Astrocyte (in vitro differentiated cells and primary cell): ENCODE measurements at regions not wholly inside any gene's neighbourhood (a gene's known extent, or its start where the extent isn't known, plus 50 kb on each side); places are given as distances from the start of the nearest gene placed in this dataset.

Source experiments
- DNase-seq: peaks from one replicate; pipeline ENCODE4 v3.0.0-alpha.2; 2010; ENCODE audit warnings: low read depth
- FAIRE-seq: peaks from 2 replicates; lab custom pipeline; 2011; peaks lifted over from hg19 to GRCh38; lab: Jason Lieb, UNC
- H2AFZ ChIP-seq: 2 replicates; pipeline ENCODE4 v1.6.0; 2012; ENCODE audit warnings: low read depth, low read length, inconsistent platforms
- H3K27ac ChIP-seq: 2 replicates; pipeline ENCODE4 v1.5.1; 2011; ENCODE audit warnings: low read depth, low read length, inconsistent platforms
- H3K27me3 ChIP-seq: 2 replicates; pipeline ENCODE4 v1.6.0; 2011; ENCODE audit warnings: low read length, inconsistent platforms; ENCODE audit not compliant: insufficient read depth
- H3K36me3 ChIP-seq: 2 replicates; pipeline ENCODE4 v1.5.1; 2011; ENCODE audit warnings: low read length, inconsistent platforms; ENCODE audit not compliant: insufficient read depth
- H3K4me1 ChIP-seq: 2 replicates; pipeline ENCODE4 v1.5.1; 2011; ENCODE audit warnings: low read length, inconsistent platforms; ENCODE audit not compliant: insufficient read depth
- H3K4me2 ChIP-seq: 2 replicates; pipeline ENCODE4 v1.6.0; 2012; ENCODE audit warnings: low read length, inconsistent platforms
- H3K4me3 ChIP-seq: 2 replicates; pipeline ENCODE4 v1.5.1; 2011; ENCODE audit warnings: low read depth, mild to moderate bottlenecking, low read length, inconsistent platforms; ENCODE audit not compliant: insufficient read depth
- H3K79me2 ChIP-seq: 2 replicates; pipeline ENCODE4 v1.6.0; 2012; ENCODE audit warnings: mild to moderate bottlenecking, low read length, inconsistent platforms; ENCODE audit not compliant: insufficient read depth
- H3K9ac ChIP-seq: 2 replicates; pipeline ENCODE4 v1.6.0; 2012; ENCODE audit warnings: mild to moderate bottlenecking, low read length, inconsistent platforms
- H3K9me3 ChIP-seq: 2 replicates; pipeline ENCODE4 v1.5.1; 2012; ENCODE audit warnings: low read depth, mild to moderate bottlenecking, low read length, inconsistent platforms; ENCODE audit not compliant: insufficient read depth
- H4K20me1 ChIP-seq: 2 replicates; pipeline ENCODE4 v1.6.0; 2012; ENCODE audit warnings: low read length, inconsistent platforms; ENCODE audit not compliant: insufficient read depth
- H3K27ac Mint-ChIP-seq: one replicate; pipeline ENCODE4 v1.8.0; 2021; ENCODE audit warnings: mild to moderate bottlenecking, mixed read lengths; ENCODE audit not compliant: unreplicated experiment
- H3K27me3 Mint-ChIP-seq: one replicate; pipeline ENCODE4 v1.8.0; 2021; ENCODE audit warnings: low read depth, mixed read lengths; ENCODE audit not compliant: unreplicated experiment
- H3K36me3 Mint-ChIP-seq: one replicate; pipeline ENCODE4 v1.8.0; 2021; ENCODE audit warnings: low read depth, mixed read lengths; ENCODE audit not compliant: unreplicated experiment
- H3K4me1 Mint-ChIP-seq: one replicate; pipeline ENCODE4 v1.8.0; 2021; ENCODE audit warnings: low read depth, mixed read lengths; ENCODE audit not compliant: unreplicated experiment
- H3K4me3 Mint-ChIP-seq: one replicate; pipeline ENCODE4 v1.8.0; 2021; ENCODE audit warnings: mild to moderate bottlenecking, moderate library complexity, mixed read lengths; ENCODE audit not compliant: unreplicated experiment
- H3K9me3 Mint-ChIP-seq: one replicate; pipeline ENCODE4 v1.8.0; 2021; ENCODE audit warnings: mild to moderate bottlenecking, mixed read lengths; ENCODE audit not compliant: unreplicated experiment
- EZH2 ChIP-seq: IDR thresholded peaks from 2 replicates; pipeline ENCODE4 v1.6.1; 2012; ENCODE audit warnings: mild to moderate bottlenecking, low read length, inconsistent platforms; ENCODE audit not compliant: insufficient read depth
- TF ChIP-seq, protein P1 (sequence below): IDR thresholded peaks from 2 replicates; pipeline ENCODE4 v1.5.1; 2011; ENCODE audit warnings: low read depth, mild to moderate bottlenecking, inconsistent platforms, low read length, moderate library complexity; ENCODE audit not compliant: insufficient read depth

DNA sequence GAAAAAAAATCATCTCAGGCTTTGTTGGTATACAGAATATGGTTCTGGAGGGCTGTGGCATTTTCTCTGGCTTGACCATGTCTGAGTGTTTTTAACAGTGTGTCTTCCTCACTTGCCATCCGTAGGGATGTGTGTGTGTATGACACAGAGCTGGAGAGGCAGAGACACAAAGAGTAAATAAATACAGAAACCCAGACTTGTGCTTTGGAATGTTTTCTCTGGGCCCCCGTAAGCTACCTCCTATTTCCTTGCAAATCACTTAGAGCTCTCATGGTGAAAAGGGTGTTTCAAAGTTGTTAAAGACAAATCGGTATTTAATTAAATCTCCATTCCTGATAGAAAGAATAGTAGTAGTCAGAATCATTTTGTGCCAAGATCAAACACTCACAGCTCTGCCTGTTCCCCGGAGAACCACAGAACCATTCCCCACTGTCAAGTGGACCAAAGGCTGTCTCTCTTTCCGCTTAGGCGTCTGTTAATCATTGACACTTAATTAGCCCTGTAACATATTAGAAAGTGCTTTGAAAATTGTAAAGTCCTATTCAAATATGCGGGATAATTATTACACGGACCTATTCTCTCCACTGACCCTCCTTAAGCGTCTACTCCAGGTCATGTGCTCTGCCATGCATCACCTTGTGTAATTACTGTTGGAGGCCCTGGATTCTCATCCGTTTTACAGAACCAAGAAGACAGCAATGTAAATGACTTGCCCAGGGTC, 313.6 kb upstream of the TLE3 start:
- Histone ChIP-seq H3K4me1 (no peaks in the 10 kb centered on the region), H3K9ac (no peak overlapping the region), H3K27ac (no peak overlapping the region), H3K4me3 (no peak overlapping the region), H3K79me2 (no peaks in the 10 kb centered on the region), H4K20me1 (no peaks in the 10 kb centered on the region), H2AFZ (no peak overlapping the region), H3K4me2 (no peak overlapping the region), H3K9me3 (peaks cover 12% of the 10 kb centered on the region), H3K36me3 (no peaks in the 10 kb centered on the region), H3K27me3 (peaks cover 40% of the 10 kb centered on the region)
- no peaks in the 10 kb centered on the region for H3K36me3 Mint-ChIP-seq
- peaks cover 18% of the 10 kb centered on the region for H3K9me3 Mint-ChIP-seq
- TF ChIP-seq EZH2 = no peak
- TF ChIP-seq, protein P1, sequence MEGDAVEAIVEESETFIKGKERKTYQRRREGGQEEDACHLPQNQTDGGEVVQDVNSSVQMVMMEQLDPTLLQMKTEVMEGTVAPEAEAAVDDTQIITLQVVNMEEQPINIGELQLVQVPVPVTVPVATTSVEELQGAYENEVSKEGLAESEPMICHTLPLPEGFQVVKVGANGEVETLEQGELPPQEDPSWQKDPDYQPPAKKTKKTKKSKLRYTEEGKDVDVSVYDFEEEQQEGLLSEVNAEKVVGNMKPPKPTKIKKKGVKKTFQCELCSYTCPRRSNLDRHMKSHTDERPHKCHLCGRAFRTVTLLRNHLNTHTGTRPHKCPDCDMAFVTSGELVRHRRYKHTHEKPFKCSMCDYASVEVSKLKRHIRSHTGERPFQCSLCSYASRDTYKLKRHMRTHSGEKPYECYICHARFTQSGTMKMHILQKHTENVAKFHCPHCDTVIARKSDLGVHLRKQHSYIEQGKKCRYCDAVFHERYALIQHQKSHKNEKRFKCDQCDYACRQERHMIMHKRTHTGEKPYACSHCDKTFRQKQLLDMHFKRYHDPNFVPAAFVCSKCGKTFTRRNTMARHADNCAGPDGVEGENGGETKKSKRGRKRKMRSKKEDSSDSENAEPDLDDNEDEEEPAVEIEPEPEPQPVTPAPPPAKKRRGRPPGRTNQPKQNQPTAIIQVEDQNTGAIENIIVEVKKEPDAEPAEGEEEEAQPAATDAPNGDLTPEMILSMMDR = no peak
- H3K4me3 Mint-ChIP-seq = no peak overlapping the region
- no peak for DNase-seq
- H3K27me3 Mint-ChIP-seq = peaks cover 70% of the 10 kb centered on the region
- peaks cover 6% of the 10 kb centered on the region for H3K4me1 Mint-ChIP-seq
- FAIRE-seq = no peak
- no peak overlapping the region for H3K27ac Mint-ChIP-seq

DNA sequence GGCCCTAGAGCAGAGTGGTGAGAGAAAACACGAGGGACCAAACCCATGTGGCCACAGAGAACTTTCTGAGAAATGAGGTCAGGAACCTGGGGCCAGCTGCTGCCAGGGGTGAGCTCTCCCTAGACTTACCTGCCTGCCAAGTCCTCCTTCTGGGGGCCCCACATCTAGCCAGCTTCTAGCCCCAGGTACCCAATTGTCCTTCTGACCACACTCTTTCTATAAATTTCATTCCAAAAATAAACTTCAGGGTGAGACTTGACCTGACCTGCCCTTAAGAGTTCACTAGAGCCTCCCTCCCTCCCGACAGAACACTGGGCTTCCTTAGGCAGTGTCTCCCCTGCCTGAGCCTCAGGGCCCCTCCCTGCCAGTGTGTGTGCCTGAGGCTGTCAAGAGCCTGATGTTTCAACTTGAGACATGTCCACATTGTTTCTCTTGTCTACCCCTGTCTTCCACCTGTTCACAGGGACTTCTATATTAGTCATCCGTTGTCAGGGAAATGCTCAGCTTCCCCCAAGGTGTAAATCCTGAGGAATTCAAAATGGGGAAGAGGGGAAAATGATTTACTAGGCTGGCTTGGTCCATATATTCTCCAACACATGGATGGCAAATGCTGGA, 312.8 kb upstream of the TLE3 start:
- Histone ChIP-seq H3K4me2 (no peak overlapping the region), H3K79me2 (no peaks in the 10 kb centered on the region), H4K20me1 (no peaks in the 10 kb centered on the region), H2AFZ (no peak overlapping the region), H3K9ac (no peak overlapping the region), H3K9me3 (peaks cover 10% of the 10 kb centered on the region), H3K27ac (no peak overlapping the region), H3K36me3 (no peaks in the 10 kb centered on the region), H3K27me3 (peaks cover 41% of the 10 kb centered on the region), H3K4me1 (no peaks in the 10 kb centered on the region), H3K4me3 (no peak overlapping the region)
- peaks cover 6% of the 10 kb centered on the region for H3K4me1 Mint-ChIP-seq
- no peaks in the 10 kb centered on the region for H3K36me3 Mint-ChIP-seq
- H3K27ac Mint-ChIP-seq = no peak overlapping the region
- peaks cover 66% of the 10 kb centered on the region for H3K27me3 Mint-ChIP-seq
- FAIRE-seq (no peak), DNase-seq (no peak)
- peaks cover 19% of the 10 kb centered on the region for H3K9me3 Mint-ChIP-seq
- TF ChIP-seq, protein P1 = no peak
- no peak for TF ChIP-seq EZH2
- H3K4me3 Mint-ChIP-seq = no peak overlapping the region

- Histone ChIP-seq H4K20me1 (no peaks in the 10 kb centered on the region), H3K27ac (no peak overlapping the region), H3K4me3 (no peak overlapping the region), H3K9ac (no peak overlapping the region), H3K4me1 (no peaks in the 10 kb centered on the region), H2AFZ (no peak overlapping the region), H3K4me2 (no peak overlapping the region), H3K9me3 (peaks cover 10% of the 10 kb centered on the region), H3K36me3 (no peaks in the 10 kb centered on the region), H3K27me3 (peaks cover 39% of the 10 kb centered on the region), H3K79me2 (no peaks in the 10 kb centered on the region)
- no peaks in the 10 kb centered on the region for H3K36me3 Mint-ChIP-seq
- TF ChIP-seq, protein P1 = no peak
- no peak for TF ChIP-seq EZH2
- no peak overlapping the region for H3K27ac Mint-ChIP-seq
- H3K4me1 Mint-ChIP-seq = peaks cover 6% of the 10 kb centered on the region
- no peak for FAIRE-seq
- no peak for DNase-seq
- H3K9me3 Mint-ChIP-seq = peaks cover 22% of the 10 kb centered on the region
- no peak overlapping the region for H3K4me3 Mint-ChIP-seq
- H3K27me3 Mint-ChIP-seq = peaks cover 65% of the 10 kb centered on the region
Observed at GRCh38 chr15:70409388-70409787, 311.7 kb upstream of the TLE3 start.
